HG02642 (cell line): ENCODE measurements at regions not wholly inside any gene's neighbourhood (a gene's known extent, or its start where the extent isn't known, plus 50 kb on each side); places are given as distances from the start of the nearest gene placed in this dataset.

ENCODE experiments used
- ATAC-seq: cut with Tn5 transposase; IDR thresholded peaks from one replicate; pipeline ENCODE4 v1.9.1; 2021; ENCODE audit warnings: mild to moderate bottlenecking; ENCODE audit not compliant: unreplicated experiment, poor library complexity

- no peak for ATAC-seq
Observed at GRCh38 chr4:138935135-138935807, 80.3 kb upstream of the NOCT start.

DNA sequence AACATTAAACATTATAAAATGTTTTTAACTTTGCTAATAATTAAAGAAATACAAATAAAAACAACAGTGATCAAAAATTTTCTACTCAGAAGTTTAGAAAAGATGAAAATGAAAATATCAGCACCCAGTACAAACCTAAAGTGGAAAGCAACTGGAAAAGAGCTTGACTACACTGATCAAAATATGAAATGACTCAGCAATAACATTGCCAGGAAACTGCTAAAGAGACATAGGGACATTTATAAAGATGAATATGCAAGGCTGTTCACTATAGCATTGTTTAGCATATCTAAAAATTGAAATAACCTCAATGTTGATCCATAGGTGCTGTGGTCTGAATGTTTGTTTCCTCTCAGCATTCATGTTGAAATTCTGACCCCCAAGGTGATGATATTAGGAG, 88.5 kb upstream of the NOCT start:
- no peak for ATAC-seq

DNA sequence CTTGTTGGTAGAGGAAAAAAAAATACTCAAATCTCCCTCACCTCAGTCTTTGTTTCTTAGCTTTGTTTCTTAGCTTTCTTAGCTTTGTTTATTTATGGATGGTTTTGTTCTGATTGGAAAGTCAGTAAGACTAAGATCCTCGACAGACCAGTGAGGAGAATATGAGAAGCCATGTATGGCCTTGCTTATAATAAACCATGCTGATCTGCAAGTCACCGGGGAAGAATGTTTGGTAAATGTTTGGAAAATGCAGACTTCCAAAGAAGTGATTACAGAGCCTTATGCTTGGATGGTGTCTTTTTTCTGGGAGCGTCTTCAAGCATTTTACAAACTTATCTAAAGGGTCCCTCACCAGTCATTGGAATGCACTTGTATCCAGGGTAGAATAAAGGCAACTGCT, 90.1 kb upstream of the NOCT start:
- no peak for ATAC-seq

- ATAC-seq = peak; percentile 98
Observed at GRCh38 chr4:138919094-138919936, 96.3 kb upstream of the NOCT start.

- ATAC-seq = no peak
Observed at GRCh38 chr4:138918169-138918869, 97.3 kb upstream of the NOCT start.

- ATAC-seq = no peak
Observed at GRCh38 chr4:138916763-138917162, 98.8 kb upstream of the NOCT start.

- no peak for ATAC-seq
Observed at GRCh38 chr4:138915756-138916155, 99.8 kb upstream of the NOCT start.

GRCh38 chr4:138912704-138913340, 102.8 kb upstream of the NOCT start:
- no peak for ATAC-seq

DNA sequence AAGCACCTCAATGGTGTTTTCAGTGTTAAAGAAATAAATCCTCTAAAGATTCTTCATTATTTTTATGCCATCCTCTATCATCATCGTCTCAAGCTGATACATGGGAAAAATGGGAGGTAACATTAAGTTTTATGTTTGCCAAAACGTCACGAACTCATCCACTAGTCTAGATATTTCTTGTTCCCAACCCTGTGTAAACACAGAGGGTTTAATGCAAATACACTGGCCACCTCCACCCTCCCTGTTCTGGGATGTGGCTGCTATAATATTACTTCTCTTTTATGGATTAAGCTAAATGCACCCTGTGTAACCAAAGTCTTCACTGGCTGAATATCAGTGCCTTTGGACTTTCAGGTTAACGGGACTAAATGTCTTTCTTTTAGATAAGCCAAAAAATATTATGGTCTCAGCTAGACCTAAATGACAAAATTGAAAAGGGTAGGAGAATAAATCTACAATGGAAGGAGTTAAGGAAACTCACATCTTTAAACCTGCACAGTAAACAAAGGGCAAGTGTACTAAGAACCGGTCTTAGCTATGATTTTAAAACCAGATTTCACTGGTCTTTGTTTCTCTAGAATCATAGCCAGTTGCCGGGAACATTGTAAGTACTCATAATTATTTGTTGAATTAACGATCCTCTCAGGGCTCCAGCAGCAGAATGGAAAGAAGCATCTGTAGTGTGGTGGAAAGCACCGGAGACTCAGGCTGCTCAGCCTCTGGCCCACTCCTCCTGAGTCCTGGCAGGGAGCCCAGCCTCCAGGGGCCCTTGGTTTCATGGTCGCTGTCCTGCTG, 103.5 kb upstream of the NOCT start:
- no peak for ATAC-seq

GRCh38 chr4:138910914-138911336, 104.7 kb upstream of the NOCT start:
- no peak for ATAC-seq

DNA sequence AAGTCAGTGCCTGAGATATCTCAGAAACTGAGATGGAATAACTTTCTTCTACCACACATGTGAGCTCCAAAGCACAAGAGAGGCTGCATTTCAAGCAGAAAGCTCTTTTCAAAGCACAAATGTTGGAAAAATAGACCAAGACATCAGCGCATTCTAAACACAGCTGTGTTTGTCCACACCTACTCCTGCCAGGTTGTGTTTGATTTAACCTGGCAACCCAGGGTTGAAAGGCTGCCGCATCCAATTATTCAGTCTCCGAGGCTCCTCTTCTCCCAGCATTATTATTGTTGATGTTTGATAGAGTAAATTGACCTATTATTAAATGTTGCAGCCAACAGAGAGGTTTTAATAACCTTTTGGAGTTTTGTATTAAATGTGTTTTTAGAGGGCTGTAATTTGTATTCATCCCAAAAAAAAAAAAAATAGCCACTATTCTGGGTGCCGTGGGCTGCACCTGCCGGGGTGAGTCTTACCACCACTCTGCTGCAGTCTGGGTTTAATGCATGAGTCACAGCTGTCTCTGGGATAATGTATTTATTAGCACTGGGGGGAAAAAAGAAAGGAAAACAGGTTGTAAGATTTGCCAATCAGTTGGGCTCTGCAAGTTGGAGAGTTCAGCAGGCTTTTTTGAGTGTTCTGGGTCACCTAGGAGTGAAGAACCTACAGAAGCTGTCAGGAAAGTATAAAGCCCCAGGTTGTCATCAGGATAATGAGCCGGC, 105.2 kb upstream of the NOCT start:
- no peak for ATAC-seq

DNA sequence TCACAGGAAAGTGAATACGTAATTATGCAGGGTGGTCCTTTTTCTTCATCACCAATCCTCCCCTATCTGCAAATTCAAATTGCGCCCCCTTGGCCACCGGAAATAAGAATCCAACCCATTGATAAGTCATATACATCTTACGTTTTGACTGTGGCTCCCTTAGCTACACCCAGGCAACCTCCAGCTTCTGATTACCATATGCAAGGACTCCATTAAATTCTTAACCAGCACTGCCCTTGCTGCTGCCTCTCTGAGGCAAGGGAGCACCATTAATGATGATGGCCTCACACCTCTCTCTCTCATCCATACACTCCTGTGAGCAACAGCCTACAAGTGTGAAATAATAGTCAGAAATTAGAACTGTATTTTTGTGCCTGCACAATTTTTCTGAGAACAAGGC, 106.0 kb upstream of the NOCT start:
- ATAC-seq = no peak

GRCh38 chr4:138908134-138908533, 107.4 kb upstream of the NOCT start:
- ATAC-seq = no peak

DNA sequence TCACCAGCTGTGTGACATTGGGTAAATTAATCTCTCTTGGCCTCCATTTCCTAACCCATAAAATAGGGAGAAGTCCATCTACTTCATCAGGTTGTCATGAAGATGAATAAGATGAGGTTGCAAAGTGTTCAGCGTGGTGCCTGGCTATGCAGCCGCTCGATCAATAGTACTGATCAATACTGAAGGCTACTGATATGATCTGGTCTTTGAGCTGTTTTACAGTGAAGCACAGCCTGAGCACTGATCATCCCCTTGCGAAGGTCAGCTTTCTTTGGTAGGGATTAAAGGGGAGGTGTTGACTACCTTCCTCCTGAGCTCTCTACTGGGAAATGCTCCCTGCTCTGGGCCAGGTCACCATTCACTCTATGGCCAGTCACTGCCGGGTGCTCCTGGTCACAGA, 108.4 kb upstream of the NOCT start:
- ATAC-seq = no peak

GRCh38 chr4:138904793-138905192, 110.8 kb upstream of the NOCT start:
- ATAC-seq = no peak

DNA sequence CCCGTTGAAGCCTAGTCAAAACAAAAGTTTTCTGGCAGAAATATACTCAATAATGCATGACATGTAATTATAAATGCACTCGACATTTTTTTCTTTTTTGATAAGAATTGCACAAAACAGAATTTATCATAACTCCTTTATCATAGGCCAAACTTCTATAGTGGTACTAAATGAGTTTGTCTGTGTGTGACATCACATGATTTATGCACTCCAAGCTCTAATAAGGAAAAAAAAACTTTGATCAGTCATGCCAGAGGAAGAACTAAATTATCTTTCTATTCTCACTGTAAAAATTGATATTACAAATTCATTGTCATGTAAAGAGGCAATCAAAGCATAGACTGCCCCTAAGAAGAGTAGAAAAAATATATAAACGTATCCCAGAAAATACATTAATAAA, 112.4 kb upstream of the NOCT start:
- ATAC-seq = no peak

- no peak for ATAC-seq
Observed at GRCh38 chr4:138902705-138903104, 112.9 kb upstream of the NOCT start.

DNA sequence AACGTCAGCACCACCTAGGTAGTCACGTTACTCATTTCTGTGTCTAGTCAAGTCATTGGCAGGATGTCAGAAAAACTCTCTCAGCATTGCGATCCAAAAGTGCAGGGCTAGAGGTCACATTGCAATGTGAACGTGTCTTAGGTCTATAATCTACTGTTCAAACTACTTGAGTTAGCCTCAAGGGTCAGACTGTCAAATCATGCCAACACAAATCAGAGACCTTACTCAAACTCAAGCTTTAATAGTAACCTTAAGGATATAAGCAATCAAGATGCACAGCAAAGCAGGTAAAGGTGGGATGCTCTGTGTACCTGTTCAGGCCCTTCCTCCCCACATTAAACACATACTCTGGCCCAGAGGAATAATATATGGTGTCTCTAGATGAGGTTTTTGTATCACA, 114.4 kb upstream of the NOCT start:
- no peak for ATAC-seq

DNA sequence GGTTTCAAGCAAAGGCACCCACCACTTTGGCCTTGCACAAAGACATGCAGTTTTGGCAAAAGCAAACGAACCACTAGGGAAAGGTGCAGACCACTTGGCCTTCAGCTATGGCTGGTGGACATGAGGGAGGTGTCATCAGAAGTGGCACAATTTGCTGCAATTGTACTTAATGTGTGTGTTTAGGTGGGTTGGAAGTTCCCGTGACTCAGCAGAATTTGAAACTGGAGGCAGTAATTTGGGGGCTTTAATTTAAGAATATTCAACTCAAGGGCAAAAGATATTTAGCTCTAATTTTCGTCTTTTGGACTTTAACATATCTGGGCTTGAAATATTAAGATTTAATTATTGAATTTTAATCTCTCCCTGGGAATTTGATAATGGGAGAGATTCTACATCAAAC, 115.6 kb upstream of the NOCT start:
- no peak for ATAC-seq
